NCI-H2196 (cell line): ENCODE measurements at regions not wholly inside any gene's neighbourhood (a gene's known extent, or its start where the extent isn't known, plus 50 kb on each side); places are given as distances from the start of the nearest gene placed in this dataset.
"Not testable (repeated sequence)": the region's sequence is repeated elsewhere in the genome, so short reads cannot be mapped to it uniquely, and the experiment has no call there.

Experiments
- DNase-seq: peaks from one replicate; lab custom pipeline; 2025; ENCODE audit not compliant: unreplicated experiment; lab: John Stamatoyannopoulos, UW

GRCh38 chr5:68027519-68027918 is 188.0 kb upstream of the PIK3R1 start:
- no peak for DNase-seq

GRCh38 chr5:68026092-68026885 is 189.3 kb upstream of the PIK3R1 start:
- DNase-seq, result no peak

GRCh38 chr5:68024426-68024825 is 191.1 kb upstream of the PIK3R1 start:
- no peak for DNase-seq

DNA sequence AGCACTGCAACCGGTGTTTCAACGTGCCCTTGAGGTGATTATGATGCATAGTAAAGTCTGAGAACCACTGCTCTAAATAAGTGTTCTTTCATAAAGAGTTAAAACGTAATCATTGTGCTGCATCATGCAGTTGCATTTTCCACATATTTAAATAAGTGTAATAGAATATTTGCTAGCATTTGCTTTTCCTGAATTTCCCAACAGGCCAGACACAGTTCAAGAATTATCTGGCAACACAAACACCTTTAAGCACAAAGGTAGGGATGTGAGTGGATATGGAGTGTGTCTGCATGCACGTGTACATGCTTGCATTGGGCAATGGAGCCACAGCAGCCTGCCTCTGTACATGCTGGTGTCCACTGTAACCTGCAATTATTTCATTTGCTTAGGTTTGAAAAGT is 193.6 kb upstream of the PIK3R1 start:
- DNase-seq, result no peak

DNA sequence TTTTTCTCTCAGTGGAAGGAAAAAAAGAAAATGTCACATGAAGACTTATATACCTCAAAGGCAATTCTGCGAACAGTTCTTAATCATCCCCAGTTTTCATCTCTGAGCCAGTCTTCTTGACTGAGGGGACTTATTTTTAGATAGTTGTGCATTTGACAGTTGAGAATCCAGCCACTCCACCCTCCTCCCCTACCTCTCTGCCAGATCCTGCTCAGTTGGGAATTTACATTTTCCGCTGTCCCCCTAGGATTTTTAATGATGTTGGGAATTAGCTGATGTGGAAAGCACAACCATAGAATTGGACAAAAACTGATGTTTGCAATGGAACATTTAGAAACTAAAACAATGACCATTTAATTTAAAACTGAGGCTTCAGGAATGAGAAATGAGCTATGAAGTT is 194.3 kb upstream of the PIK3R1 start:
- DNase-seq, result no peak

DNA sequence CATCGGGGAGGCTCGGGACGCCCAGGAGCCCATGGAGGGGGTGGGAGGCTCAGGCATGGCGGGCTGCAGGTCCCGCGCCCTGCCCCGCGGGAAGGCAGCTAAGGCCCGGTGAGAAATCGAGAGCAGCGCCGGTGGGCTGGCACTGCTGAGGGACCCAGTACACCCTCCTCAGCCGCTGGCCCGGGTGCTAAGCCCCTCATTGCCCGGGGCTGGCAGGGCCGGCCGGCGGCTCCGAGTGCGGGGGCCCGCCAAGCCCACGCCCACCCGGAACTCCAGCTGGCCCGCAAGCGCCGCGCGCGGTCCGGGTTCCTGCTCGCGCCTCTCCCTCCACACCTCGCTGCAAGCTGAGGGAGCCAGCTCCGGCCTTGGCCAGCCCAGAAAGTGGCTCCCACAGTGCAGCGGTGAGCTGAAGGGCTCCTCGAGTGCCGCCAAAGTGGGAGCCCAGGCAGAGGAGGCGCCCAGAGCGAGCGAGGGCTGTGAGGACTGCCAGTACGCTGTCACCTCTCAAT is 195.0 kb upstream of the PIK3R1 start:
- not testable (repeated sequence) for DNase-seq

- no peak for DNase-seq
Measured at GRCh38 chr5:68015381-68016302, 199.9 kb upstream of the PIK3R1 start.

DNA sequence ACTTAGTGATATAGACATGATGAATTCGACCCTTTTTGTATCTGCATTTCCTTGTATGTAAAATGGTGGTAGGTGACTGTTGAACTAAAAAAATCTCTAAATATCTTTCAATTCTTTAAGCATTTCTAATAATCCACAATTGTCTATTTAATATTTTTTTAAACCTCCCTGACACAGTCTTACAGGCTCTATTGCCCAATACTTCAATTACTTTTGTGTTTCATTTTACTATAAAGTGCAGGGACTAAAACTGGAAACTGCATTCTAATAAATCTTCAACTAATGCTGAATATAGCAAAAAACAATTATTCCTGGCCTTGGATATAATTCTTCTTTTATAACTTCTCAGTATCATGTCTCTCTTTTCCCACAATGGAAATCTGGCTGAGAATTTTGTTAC is 202.7 kb upstream of the PIK3R1 start:
- no peak for DNase-seq

- DNase-seq, result no peak
Measured at GRCh38 chr5:68012429-68012828, 203.1 kb upstream of the PIK3R1 start.

DNA sequence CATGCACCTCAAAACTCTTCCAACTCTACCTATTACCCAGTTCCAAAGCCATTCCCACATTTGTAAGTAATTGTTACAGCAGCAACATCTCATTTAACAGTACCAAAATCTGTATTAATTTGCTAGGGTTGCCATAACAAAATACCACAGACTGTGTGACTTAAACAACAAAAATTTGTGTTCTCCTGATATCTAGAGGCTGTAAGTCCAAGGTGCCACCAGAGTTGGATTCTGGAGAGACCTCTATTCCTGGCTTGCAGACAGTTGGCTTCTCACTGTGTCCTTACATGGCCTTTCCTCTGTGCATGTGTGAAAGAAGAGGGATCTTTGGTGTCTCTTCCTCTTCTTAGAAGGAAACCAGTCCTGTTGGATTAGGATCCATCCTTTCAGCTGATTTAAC is 203.8 kb upstream of the PIK3R1 start:
- no peak for DNase-seq

- DNase-seq, result no peak
Measured at GRCh38 chr5:68011259-68011760, 204.2 kb upstream of the PIK3R1 start.

DNA sequence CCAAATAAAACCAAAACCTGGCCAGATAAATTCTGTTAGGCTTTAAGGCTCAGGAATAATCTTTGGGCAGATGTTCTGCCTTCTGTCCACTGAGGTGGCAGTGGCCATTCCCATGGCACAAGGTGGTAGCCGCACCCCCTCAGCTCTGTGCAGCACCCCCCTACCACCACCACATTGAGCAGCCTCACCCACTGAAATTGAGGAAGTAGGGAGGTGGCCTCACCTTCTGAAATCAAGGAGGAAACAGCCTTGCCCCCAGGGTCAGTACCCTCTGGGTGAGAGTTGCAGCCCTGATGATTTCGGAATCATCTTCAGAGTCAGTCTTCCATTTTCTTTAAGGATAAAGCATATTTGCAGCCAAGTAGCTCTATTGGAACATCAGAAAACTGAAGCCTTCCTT is 204.8 kb upstream of the PIK3R1 start:
- no peak for DNase-seq

- DNase-seq, result no peak
Measured at GRCh38 chr5:68007451-68007850, 208.1 kb upstream of the PIK3R1 start.

DNA sequence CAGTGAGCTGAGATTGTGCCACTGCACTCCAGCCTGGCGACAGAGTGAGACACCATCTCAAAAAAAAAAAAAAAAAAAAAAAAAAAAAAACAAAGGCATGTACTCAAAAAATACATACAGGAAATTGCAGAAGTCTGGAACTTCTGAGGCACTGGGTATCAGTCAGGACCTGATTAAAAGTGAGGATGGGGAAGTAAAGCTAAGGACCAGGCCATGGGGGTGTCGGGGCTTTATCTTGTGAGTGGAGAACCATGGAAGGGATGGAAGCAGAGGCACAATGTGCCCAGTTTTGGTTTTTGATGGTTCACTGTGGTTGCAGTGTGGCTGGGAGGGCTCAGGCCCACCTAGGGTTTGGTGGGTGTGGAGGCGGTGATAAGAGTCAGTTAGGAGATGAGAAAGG is 212.7 kb upstream of the PIK3R1 start:
- no peak for DNase-seq

DNA sequence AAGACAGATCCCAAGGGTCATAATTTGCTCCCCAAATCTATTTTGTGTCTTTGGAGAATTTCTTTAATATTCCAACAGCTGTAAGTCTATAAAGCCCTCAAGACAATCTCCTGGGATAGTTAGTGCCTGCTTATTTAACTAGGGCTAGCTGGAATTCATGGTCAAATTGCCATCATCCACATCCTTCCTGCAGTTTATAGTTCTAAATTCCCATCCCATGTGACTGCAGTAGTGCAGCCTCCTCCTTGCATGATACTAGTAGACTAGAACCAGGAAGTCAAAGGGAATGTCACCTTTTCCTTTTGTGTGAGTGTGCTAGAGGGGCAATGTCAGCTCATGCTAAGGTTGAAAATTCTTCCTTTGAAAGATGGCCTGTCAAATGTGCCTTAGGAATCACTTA is 214.8 kb upstream of the PIK3R1 start:
- no peak for DNase-seq

DNA sequence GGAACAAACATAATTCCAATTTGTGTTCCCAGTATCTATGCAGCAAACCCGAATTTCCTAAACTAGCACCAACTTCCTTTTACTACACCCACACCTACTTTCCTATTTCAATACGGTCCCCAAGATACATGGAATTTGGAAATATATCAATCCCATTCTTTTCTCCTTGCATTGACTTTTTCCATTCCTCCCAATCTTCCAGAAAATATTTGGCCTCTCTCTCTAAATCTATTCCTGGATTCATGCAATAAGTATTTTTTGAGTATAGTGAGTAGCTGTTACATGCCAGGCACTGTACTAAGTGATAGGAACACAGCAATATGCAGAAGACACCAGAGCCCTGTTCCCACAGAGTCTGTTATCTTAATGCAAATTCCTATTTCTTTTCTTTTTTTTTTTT is 216.2 kb upstream of the PIK3R1 start:
- no peak for DNase-seq

DNA sequence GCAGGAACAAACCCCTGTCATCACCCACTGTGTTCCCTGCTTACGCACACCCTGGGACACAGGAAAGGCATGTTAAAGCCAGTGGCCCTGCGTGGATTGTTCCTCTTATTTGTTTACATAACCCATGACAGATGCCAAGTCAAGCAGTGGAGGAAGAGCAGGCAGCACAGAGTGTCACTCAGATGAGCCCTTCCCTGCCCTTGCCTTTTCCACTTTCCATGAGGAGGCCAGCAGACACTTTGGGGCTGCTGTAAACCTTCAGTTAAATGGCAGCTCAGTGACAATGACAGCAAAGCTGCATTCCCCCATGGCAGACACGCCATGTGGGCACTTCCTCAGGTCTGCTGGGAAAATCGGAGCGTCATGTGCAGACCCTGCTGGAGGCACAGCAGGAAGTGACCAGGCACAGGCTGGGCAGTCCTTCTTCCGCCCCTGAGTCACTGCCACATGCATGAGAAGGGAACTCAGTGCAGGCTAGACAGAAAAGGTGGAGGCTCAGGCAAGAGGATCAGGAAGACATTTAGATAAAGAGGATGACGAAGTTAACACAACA is 216.8 kb upstream of the PIK3R1 start:
- no peak for DNase-seq

- DNase-seq, result no peak
Measured at GRCh38 chr5:67997892-67998457, 217.6 kb upstream of the PIK3R1 start.

- DNase-seq, result no peak
Measured at GRCh38 chr5:67997148-67997547, 218.4 kb upstream of the PIK3R1 start.

GRCh38 chr5:67996596-67996995 is 219.0 kb upstream of the PIK3R1 start:
- DNase-seq, result no peak

DNA sequence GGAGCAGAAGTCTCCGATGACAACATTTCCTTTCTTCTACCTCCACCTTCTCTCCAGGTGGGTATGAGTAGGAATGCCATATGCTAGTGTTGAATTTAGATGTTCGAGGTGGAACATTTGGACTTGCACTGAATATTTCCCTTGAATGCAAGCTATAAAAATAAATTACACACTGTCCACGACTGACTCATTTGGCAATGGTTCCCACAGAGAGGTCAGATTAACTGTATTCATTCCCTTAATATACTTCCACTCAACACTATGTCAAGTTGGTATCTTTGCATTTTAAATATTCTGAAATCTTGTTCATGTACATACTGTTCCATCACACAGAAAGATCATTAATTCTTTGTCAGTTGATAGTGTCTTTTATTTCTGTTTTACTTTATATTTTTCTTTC is 222.6 kb upstream of the PIK3R1 start:
- DNase-seq, result no peak
